Coronary artery (tissue), 2 donors: ENCODE measurements at regions not wholly inside any gene's neighbourhood (a gene's known extent, or its start where the extent isn't known, plus 50 kb on each side); places are given as distances from the start of the nearest gene placed in this dataset.

Experiments
- DNase-seq: peaks from one replicate; pipeline ENCODE4 v3.0.0-alpha.2; 2017; ENCODE audit warnings: low spot score
- H3K27ac ChIP-seq, 2 donors: fragments of 200-600 bp; sonication (generic); one replicate each; pipeline ENCODE4 v1.5.1; 2016 to 2019
- H3K4me3 ChIP-seq: fragments of 200-600 bp; sonication (generic); 2 replicates; pipeline ENCODE4 v1.5.1; 2016; ENCODE audit warnings: mild to moderate bottlenecking, moderate library complexity
- CTCF ChIP-seq: fragments of 200-600 bp; sonication (generic); IDR thresholded peaks from one replicate; pipeline ENCODE4 v1.5.1; 2019; ENCODE audit warnings: antibody characterized with exemption

- no peak for TF ChIP-seq CTCF
- Histone ChIP-seq H3K27ac (no peak overlapping the region), H3K4me3 (no peak overlapping the region)
- DNase-seq = no peak
These were observed 634.3 kb upstream of the PCDH20 start for GRCh38 chr13:62049992-62050391.

GRCh38 chr13:62046512-62046911 is 630.9 kb upstream of the PCDH20 start:
- no peak for TF ChIP-seq CTCF
- H3K4me3 ChIP-seq = no peak overlapping the region
- H3K27ac ChIP-seq = no peak overlapping the region
- DNase-seq = no peak

GRCh38 chr13:62043600-62043999 is 628.0 kb upstream of the PCDH20 start:
- Histone ChIP-seq H3K4me3 (no peak overlapping the region), H3K27ac (no peak overlapping the region)
- no peak for DNase-seq
- no peak for TF ChIP-seq CTCF

GRCh38 chr13:62040806-62041205 is 625.2 kb upstream of the PCDH20 start:
- no peak overlapping the region for H3K27ac ChIP-seq
- no peak for DNase-seq

GRCh38 chr13:62040078-62040477 is 624.4 kb upstream of the PCDH20 start:
- no peak for DNase-seq
- Histone ChIP-seq H3K4me3 (no peak overlapping the region), H3K27ac (no peak overlapping the region)
- TF ChIP-seq CTCF = no peak

More at GRCh38 chr13:62040806-62041205, 625.2 kb upstream of the PCDH20 start:
- no peak overlapping the region for H3K4me3 ChIP-seq
- TF ChIP-seq CTCF = no peak

- Histone ChIP-seq H3K27ac (no peak overlapping the region), H3K4me3 (no peak overlapping the region)
- no peak for TF ChIP-seq CTCF
- DNase-seq = no peak
These were observed 622.6 kb upstream of the PCDH20 start for GRCh38 chr13:62038214-62038613.

GRCh38 chr13:62035981-62036380 is 620.3 kb upstream of the PCDH20 start:
- no peak overlapping the region for H3K27ac ChIP-seq
- no peak for TF ChIP-seq CTCF
- H3K4me3 ChIP-seq = no peak overlapping the region
- DNase-seq = no peak
